Esophagus (tissue), 2 donors: ENCODE measurements at regions not wholly inside any gene's neighbourhood (a gene's known extent, or its start where the extent isn't known, plus 50 kb on each side); places are given as distances from the start of the nearest gene placed in this dataset.

ENCODE experiments used
- H3K27ac ChIP-seq, 2 donors: one replicate each; pipeline ENCODE4 v1.5.1; 2013; ENCODE audit warnings: low read depth in 2 of 2, mild to moderate bottlenecking in 2 of 2, inconsistent platforms in 1 of 2, low read length in 1 of 2, moderate library complexity in 1 of 2
- H3K27me3 ChIP-seq, 2 donors: one replicate each; pipeline ENCODE4 v1.6.1; 2013; ENCODE audit warnings: low read length in 2 of 2, control low read depth in 1 of 2, mild to moderate bottlenecking in 1 of 2; ENCODE audit not compliant: insufficient read depth in 2 of 2, control insufficient read depth in 1 of 2
- H3K36me3 ChIP-seq, 2 donors: one replicate each; pipeline ENCODE4 v1.6.1; 2013; ENCODE audit warnings: low read length in 1 of 2; ENCODE audit not compliant: control insufficient read depth in 2 of 2, insufficient read depth in 2 of 2
- H3K4me1 ChIP-seq, 2 donors: one replicate each; pipeline ENCODE4 v1.6.1; 2013; ENCODE audit warnings: low read length in 1 of 2; ENCODE audit not compliant: control insufficient read depth in 2 of 2, insufficient read depth in 2 of 2
- H3K4me3 ChIP-seq, 2 donors: one replicate each; pipeline ENCODE4 v1.5.1; 2013; ENCODE audit warnings: low read length in 2 of 2, mild to moderate bottlenecking in 2 of 2, low read depth in 1 of 2, moderate library complexity in 1 of 2
- H3K9me3 ChIP-seq, 2 donors: one replicate each; pipeline ENCODE4 v1.6.1; 2013; ENCODE audit warnings: mild to moderate bottlenecking in 2 of 2, low read depth in 1 of 2, low read length in 1 of 2, moderate library complexity in 1 of 2; ENCODE audit not compliant: control insufficient read depth in 2 of 2, insufficient read depth in 1 of 2
- WGBS, 2 donors: extraction: QIAGEN DNeasy Blood & Tissue Kit; methylation state at CpG; one replicate each; pipeline ENCODE4 v1.1.7; 2013; 5-methylcytosine and 5-hydroxymethylcytosine counted together
- donor health status: healthy with polysubstance abuse.
- donor health status: Bipolar disorder and iron deficiency.

- Histone ChIP-seq H3K36me3 (no peaks in the 10 kb centered on the region), H3K27me3 (no peaks in the 10 kb centered on the region), H3K4me3 (no peak overlapping the region), H3K4me1 (peaks cover 0 to 5% of the 10 kb centered on the region in 2 donors), H3K9me3 (peaks cover 0 to 3% of the 10 kb centered on the region in 2 donors), H3K27ac (no peak overlapping the region)
- WGBS, 2 donors: 54 to 65% methylated on average over 9 of the region's 9 CpGs
Measured at GRCh38 chr7:132055336-132056120, 499.1 kb upstream of the PODXL start.

DNA sequence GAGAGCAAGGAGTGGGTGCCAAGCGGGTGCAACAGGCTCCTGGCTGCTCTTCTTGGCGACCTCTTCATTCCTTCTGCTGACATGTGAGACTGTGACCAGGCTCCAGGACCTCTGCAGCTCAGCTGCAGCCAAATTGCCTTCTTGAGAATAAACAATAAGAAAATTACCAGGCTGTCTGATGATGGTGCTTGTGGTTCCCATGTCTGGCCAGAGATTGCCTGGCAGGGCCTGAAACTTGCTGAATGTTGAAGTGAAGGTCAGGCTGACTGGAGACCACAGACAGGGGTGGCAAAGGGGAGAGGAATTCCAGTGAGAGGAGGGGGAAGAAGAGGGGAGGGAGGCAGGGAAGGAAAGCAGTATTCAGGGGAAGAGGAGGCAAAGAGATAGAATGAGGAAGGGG is 497.4 kb upstream of the PODXL start:
- Histone ChIP-seq H3K4me1 (peaks cover 0 to 5% of the 10 kb centered on the region in 2 donors), H3K36me3 (no peaks in the 10 kb centered on the region), H3K27me3 (no peaks in the 10 kb centered on the region), H3K27ac (no peak overlapping the region), H3K4me3 (no peak overlapping the region), H3K9me3 (peaks cover 0 to 3% of the 10 kb centered on the region in 2 donors)
- 62 to 68% methylated on average over 2 of the region's 2 CpGs for WGBS, 2 donors

DNA sequence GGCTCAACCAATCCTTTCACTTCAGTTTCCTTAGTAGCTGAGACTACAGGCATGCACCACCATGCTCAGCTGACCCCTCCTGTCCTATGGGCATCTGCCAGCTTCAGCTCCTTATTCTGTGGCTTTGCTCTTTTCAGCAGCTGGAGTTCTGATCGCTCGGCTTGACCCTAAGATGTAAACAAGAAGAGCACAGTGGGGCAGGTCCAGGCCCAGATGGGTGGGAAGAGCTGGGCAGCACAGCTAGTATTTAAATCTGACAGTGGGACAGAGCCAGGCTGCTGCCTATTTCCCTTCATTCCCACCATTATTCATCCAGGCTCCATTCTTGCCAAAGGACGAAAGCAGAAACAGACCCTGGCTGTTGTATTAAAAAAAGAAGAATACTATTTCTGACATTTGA is 494.9 kb upstream of the PODXL start:
- Histone ChIP-seq H3K27ac (no peak overlapping the region), H3K9me3 (peaks cover 0 to 3% of the 10 kb centered on the region in 2 donors), H3K27me3 (no peaks in the 10 kb centered on the region), H3K4me3 (no peak overlapping the region), H3K36me3 (no peaks in the 10 kb centered on the region), H3K4me1 (peaks cover 0 to 5% of the 10 kb centered on the region in 2 donors)
- 51 to 64% methylated on average over 3 of the region's 3 CpGs for WGBS, 2 donors

GRCh38 chr7:132049462-132050304 is 493.3 kb upstream of the PODXL start:
- 52 to 54% methylated on average over 9 of the region's 9 CpGs for WGBS, 2 donors
- no peak overlapping the region for H3K4me3 ChIP-seq

DNA sequence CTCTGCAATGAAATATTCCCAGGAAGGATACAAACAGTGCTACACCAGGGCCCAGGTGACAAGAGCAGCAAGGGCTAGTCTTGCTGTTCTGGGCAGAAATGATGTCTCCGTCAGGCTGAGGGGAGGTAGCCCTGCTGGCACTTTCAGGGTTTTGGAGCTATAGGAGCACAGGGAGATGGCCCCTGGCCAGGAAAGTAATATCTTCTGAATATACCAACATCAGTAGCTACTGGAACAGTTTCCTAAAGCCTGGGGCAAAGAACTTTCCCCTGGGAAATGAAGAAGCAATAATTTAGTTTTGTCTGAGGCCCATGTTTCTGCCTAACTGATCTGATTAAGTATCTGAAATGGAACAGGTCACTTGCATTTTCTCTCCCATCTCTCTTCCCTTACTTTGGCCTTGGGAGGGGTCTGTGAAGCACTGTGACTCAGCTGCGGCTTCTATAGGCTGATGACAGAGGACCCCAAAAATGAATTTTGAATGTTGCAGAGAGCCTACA is 489.1 kb upstream of the PODXL start:
- H3K27ac ChIP-seq: no peak overlapping the region
- no peaks in the 10 kb centered on the region for H3K36me3 ChIP-seq
- H3K9me3 ChIP-seq: no peaks in the 10 kb centered on the region
- H3K4me3 ChIP-seq: no peak overlapping the region
- no peaks in the 10 kb centered on the region for H3K4me1 ChIP-seq
- 87 to 94% methylated on average over 2 of the region's 2 CpGs for WGBS, 2 donors
- no peaks in the 10 kb centered on the region for H3K27me3 ChIP-seq

More at GRCh38 chr7:132049462-132050304, 493.3 kb upstream of the PODXL start:
- Histone ChIP-seq H3K4me1 (peaks cover 0 to 5% of the 10 kb centered on the region in 2 donors), H3K27me3 (no peaks in the 10 kb centered on the region), H3K36me3 (no peaks in the 10 kb centered on the region), H3K27ac (no peak overlapping the region), H3K9me3 (peaks cover 0 to 3% of the 10 kb centered on the region in 2 donors)

DNA sequence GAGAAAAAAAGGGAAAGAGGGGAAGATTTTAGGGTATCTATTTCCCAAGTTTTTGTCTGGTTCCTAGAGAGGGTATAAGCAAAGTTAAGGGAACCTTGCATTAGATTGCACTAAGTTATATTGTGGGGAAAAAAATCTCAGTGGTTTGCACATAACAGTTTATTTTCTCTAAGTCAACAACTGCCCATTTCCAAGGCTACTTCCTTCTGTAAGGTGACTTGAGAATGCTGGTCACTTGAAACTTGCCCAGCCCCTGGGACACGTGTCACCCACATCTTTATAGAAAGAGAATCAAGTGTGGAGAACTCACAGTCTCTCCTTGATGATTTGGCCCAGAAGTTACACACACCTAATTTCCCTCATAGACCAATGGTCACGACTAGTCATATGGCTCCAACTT is 488.6 kb upstream of the PODXL start:
- Histone ChIP-seq H3K4me1 (no peaks in the 10 kb centered on the region), H3K27ac (no peak overlapping the region), H3K27me3 (no peaks in the 10 kb centered on the region), H3K36me3 (no peaks in the 10 kb centered on the region), H3K9me3 (no peaks in the 10 kb centered on the region), H3K4me3 (no peak overlapping the region)
- WGBS, 2 donors: 71 to 76% methylated on average over 2 of the region's 2 CpGs

- 94 to 98% methylated on average over 1 of the region's 1 CpG for WGBS, 2 donors
- Histone ChIP-seq H3K4me3 (no peak overlapping the region), H3K27ac (no peak overlapping the region), H3K27me3 (no peaks in the 10 kb centered on the region), H3K4me1 (no peaks in the 10 kb centered on the region), H3K9me3 (no peaks in the 10 kb centered on the region), H3K36me3 (no peaks in the 10 kb centered on the region)
Measured at GRCh38 chr7:132044247-132044646, 487.8 kb upstream of the PODXL start.

- no peak overlapping the region for H3K27ac ChIP-seq
- no peak overlapping the region for H3K4me3 ChIP-seq
- H3K9me3 ChIP-seq: no peaks in the 10 kb centered on the region
- H3K27me3 ChIP-seq: no peaks in the 10 kb centered on the region
- H3K36me3 ChIP-seq: no peaks in the 10 kb centered on the region
- no peaks in the 10 kb centered on the region for H3K4me1 ChIP-seq
- 84 to 90% methylated on average over 3 of the region's 3 CpGs for WGBS, 2 donors
Measured at GRCh38 chr7:132041108-132041507, 484.7 kb upstream of the PODXL start.

DNA sequence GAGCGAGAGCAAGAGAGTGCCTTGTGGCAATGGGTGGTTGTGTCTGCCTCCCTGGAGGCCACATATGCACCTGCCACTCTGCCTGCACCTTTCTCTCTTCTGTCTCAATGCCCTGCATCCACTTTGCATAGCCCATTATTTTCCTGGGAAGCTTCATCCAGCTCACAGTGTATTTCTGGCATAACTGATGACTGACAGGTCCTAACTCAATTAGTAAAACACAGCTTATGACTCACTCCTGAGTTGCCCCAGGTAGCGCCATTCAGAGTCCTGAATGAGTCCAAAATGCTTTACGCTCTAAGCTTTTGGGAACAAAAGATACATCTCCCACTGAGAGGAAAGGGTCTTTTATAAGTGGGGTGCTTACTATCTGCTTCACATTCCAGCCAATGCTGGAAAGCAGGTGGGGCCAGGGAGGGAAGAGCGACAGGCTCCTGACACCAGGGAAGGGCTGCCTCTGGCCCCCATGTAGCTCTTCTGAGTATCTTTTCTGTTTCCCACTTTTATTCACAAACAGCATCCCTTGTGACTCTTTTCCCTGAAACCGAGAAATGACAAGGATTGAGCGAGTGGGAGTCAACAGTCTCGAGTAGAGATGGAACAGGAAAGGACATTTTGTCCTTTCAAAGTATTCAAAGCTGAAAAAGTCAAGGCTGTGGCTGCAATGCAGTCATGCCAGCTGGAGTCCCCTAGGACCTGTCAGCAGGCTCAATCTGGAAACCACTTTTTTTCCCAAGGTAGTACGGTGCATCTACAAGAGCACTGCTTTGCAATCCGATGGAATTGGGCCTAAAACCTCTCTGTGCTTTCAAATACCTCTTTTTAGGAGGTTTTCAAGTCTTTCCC is 479.3 kb upstream of the PODXL start:
- no peaks in the 10 kb centered on the region for H3K36me3 ChIP-seq
- no peaks in the 10 kb centered on the region for H3K4me1 ChIP-seq
- H3K27ac ChIP-seq: no peak overlapping the region
- no peak overlapping the region for H3K4me3 ChIP-seq
- WGBS, 2 donors: 58 to 66% methylated on average over 9 of the region's 9 CpGs
- no peaks in the 10 kb centered on the region for H3K27me3 ChIP-seq
- H3K9me3 ChIP-seq: peaks cover 0 to 2% of the 10 kb centered on the region in 2 donors
